ENCODE measurements at regions not wholly inside any gene's neighbourhood (a gene's known extent, or its start where the extent isn't known, plus 50 kb on each side); places are given as distances from the start of the nearest gene placed in this dataset.

- no peaks in the 10 kb centered on the region for H3K9me3 Mint-ChIP-seq
- Histone ChIP-seq H3K4me2 (no peak overlapping the region), H3K27me3 (no peaks in the 10 kb centered on the region), H3K9ac (no peak overlapping the region), H3K9me3 (ENCODE audit: low read depth) (no peaks in the 10 kb centered on the region), H3K4me1 (no peaks in the 10 kb centered on the region), H3K79me2 (ENCODE audit: low read depth) (no peaks in the 10 kb centered on the region), H3K27ac (no peak overlapping the region), H4K20me1 (ENCODE audit: low read depth) (no peaks in the 10 kb centered on the region), H3K4me3 (no peak overlapping the region), H3K36me3 (no peaks in the 10 kb centered on the region), H2AFZ (replicated peaks) (no peak overlapping the region), H3F3A (ENCODE audit: low read depth) (no peaks in the 10 kb centered on the region)
- DNase-seq (ENCODE audit: low spot score), result no peak
- H3K4me1 Mint-ChIP-seq, result no peaks in the 10 kb centered on the region
- no peak overlapping the region for H3K4me3 Mint-ChIP-seq
- no peaks in the 10 kb centered on the region for H3K36me3 Mint-ChIP-seq
- H3K27ac Mint-ChIP-seq, result no peak overlapping the region
- H3K27me3 Mint-ChIP-seq (ENCODE audit: insufficient read depth, low read depth), result no peaks in the 10 kb centered on the region
- TF ChIP-seq EZH2phosphoT487 (IDR thresholded peaks at IDR 0.05), result no peak
These were observed 158.3 kb upstream of the IGFBP3 start for GRCh38 chr7:46079421-46079820.

- TF ChIP-seq EZH2phosphoT487 (IDR thresholded peaks at IDR 0.05) (no peak), EZH2 (IDR thresholded peaks at IDR 0.05) (no peak), CTCF (IDR thresholded peaks at IDR 0.05) (no peak)
- H3K4me1 Mint-ChIP-seq, result no peaks in the 10 kb centered on the region
These were observed 155.5 kb upstream of the IGFBP3 start for GRCh38 chr7:46076527-46076926.

GRCh38 chr7:46072722-46073121, 151.7 kb upstream of the IGFBP3 start:
- no peaks in the 10 kb centered on the region for H4K20me1 ChIP-seq (ENCODE audit: low read depth)
- H3K9me3 Mint-ChIP-seq, result no peaks in the 10 kb centered on the region
- H3K9ac ChIP-seq, result no peak overlapping the region
- no peaks in the 10 kb centered on the region for H3K4me1 Mint-ChIP-seq
- H3K27ac Mint-ChIP-seq, result no peak overlapping the region
- H3K4me3 ChIP-seq, result no peak overlapping the region
- H3K36me3 Mint-ChIP-seq, result no peaks in the 10 kb centered on the region
- H3K36me3 ChIP-seq, result no peaks in the 10 kb centered on the region
- H3K4me2 ChIP-seq, result no peak overlapping the region
- no peaks in the 10 kb centered on the region for H3K27me3 Mint-ChIP-seq (ENCODE audit: insufficient read depth, low read depth)
- H3K27ac ChIP-seq, result no peak overlapping the region
- TF ChIP-seq CTCF (IDR thresholded peaks at IDR 0.05), result no peak
- TF ChIP-seq EZH2phosphoT487 (IDR thresholded peaks at IDR 0.05), result no peak
- no peak for TF ChIP-seq EZH2 (IDR thresholded peaks at IDR 0.05)
- H2AFZ ChIP-seq (replicated peaks), result no peak overlapping the region
- H3K79me2 ChIP-seq (ENCODE audit: low read depth), result no peaks in the 10 kb centered on the region
- no peak overlapping the region for H3K4me3 Mint-ChIP-seq
- H3K4me1 ChIP-seq, result no peaks in the 10 kb centered on the region
- no peaks in the 10 kb centered on the region for H3K27me3 ChIP-seq
- H3F3A ChIP-seq (ENCODE audit: low read depth), result no peaks in the 10 kb centered on the region
- no peaks in the 10 kb centered on the region for H3K9me3 ChIP-seq (ENCODE audit: low read depth)
- DNase-seq (ENCODE audit: low spot score), result no peak

More at GRCh38 chr7:46076527-46076926, 155.5 kb upstream of the IGFBP3 start:
- Histone ChIP-seq H3K4me1 (no peaks in the 10 kb centered on the region), H4K20me1 (ENCODE audit: low read depth) (no peaks in the 10 kb centered on the region), H3F3A (ENCODE audit: low read depth) (no peaks in the 10 kb centered on the region), H3K27me3 (no peaks in the 10 kb centered on the region), H3K79me2 (ENCODE audit: low read depth) (no peaks in the 10 kb centered on the region), H3K36me3 (no peaks in the 10 kb centered on the region), H3K4me3 (no peak overlapping the region), H3K9ac (no peak overlapping the region), H3K4me2 (no peak overlapping the region), H3K27ac (no peak overlapping the region), H2AFZ (replicated peaks) (no peak overlapping the region), H3K9me3 (ENCODE audit: low read depth) (no peaks in the 10 kb centered on the region)
- H3K27ac Mint-ChIP-seq, result no peak overlapping the region
- H3K36me3 Mint-ChIP-seq, result no peaks in the 10 kb centered on the region
- no peak overlapping the region for H3K4me3 Mint-ChIP-seq
- H3K27me3 Mint-ChIP-seq (ENCODE audit: insufficient read depth, low read depth), result no peaks in the 10 kb centered on the region
- H3K9me3 Mint-ChIP-seq, result no peaks in the 10 kb centered on the region
- DNase-seq (ENCODE audit: low spot score), result no peak

GRCh38 chr7:46071601-46072000, 150.5 kb upstream of the IGFBP3 start:
- H4K20me1 ChIP-seq (ENCODE audit: low read depth), result no peaks in the 10 kb centered on the region
- no peaks in the 10 kb centered on the region for H3K9me3 ChIP-seq (ENCODE audit: low read depth)
- no peaks in the 10 kb centered on the region for H3F3A ChIP-seq (ENCODE audit: low read depth)
- no peaks in the 10 kb centered on the region for H3K9me3 Mint-ChIP-seq
- H3K27me3 ChIP-seq, result no peaks in the 10 kb centered on the region
- H3K4me1 ChIP-seq, result no peaks in the 10 kb centered on the region
- H3K27ac ChIP-seq, result no peak overlapping the region
- H3K4me3 ChIP-seq, result no peak overlapping the region
- peak overlapping the region; percentile 12 for H2AFZ ChIP-seq (replicated peaks)
- H3K9ac ChIP-seq, result no peak overlapping the region
- no peaks in the 10 kb centered on the region for H3K4me1 Mint-ChIP-seq
- no peak overlapping the region for H3K4me3 Mint-ChIP-seq
- no peak for TF ChIP-seq EZH2 (IDR thresholded peaks at IDR 0.05)
- no peaks in the 10 kb centered on the region for H3K36me3 Mint-ChIP-seq
- no peak for DNase-seq (ENCODE audit: low spot score)
- no peak overlapping the region for H3K27ac Mint-ChIP-seq
- no peaks in the 10 kb centered on the region for H3K36me3 ChIP-seq
- no peaks in the 10 kb centered on the region for H3K79me2 ChIP-seq (ENCODE audit: low read depth)
- no peak overlapping the region for H3K4me2 ChIP-seq
- no peaks in the 10 kb centered on the region for H3K27me3 Mint-ChIP-seq (ENCODE audit: insufficient read depth, low read depth)
